NCI-H1105 treated with DMSO at 0.1 percent for 48 hours (cell line): ENCODE measurements at regions not wholly inside any gene's neighbourhood (a gene's known extent, or its start where the extent isn't known, plus 50 kb on each side); places are given as distances from the start of the nearest gene placed in this dataset.
"Not testable (repeated sequence)": the region's sequence is repeated elsewhere in the genome, so short reads cannot be mapped to it uniquely, and the experiment has no call there.

Experiments
- DNase-seq: peaks from one replicate; lab custom pipeline; 2025; lab: John Stamatoyannopoulos, UW

DNA sequence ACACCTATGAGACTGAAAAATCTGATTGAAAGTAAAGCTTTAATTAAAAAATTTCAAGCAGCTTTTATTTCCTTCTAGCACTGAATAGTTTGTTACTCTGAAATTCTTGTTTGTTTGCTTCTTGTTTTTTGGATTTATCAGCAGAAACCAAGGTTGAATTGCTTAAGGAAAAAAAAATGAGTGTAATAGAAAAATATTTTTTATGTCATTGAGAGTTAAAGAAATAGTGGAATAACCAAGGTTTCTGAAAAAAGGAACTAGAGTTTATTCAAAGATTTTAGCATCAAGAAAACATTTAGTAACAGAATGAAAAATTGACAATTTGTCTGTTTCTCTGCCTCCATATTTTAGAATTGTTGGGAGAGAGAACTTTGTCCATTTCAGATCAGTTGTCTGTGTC, 1852.2 kb downstream of the PCDH7 start:
- DNase-seq, result no peak

DNA sequence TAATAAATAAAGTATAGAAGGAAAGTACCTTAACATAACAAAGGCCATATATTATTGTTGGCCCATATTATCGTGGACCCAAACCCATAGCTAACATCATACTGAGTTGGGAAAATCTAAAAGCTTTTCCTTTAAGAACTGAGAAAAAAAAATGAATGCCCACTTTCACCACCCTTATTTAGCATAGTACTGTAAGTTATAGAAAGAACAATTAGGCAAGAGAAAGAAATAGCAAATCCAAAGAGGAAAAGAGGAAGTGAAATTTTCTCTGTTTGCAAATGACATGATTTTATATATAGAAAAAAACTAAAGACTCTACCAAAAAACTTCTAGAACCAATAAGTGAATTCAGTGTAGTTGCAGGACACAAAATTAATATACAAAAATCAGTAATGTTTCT, 1854.6 kb downstream of the PCDH7 start:
- DNase-seq, result no peak

DNA sequence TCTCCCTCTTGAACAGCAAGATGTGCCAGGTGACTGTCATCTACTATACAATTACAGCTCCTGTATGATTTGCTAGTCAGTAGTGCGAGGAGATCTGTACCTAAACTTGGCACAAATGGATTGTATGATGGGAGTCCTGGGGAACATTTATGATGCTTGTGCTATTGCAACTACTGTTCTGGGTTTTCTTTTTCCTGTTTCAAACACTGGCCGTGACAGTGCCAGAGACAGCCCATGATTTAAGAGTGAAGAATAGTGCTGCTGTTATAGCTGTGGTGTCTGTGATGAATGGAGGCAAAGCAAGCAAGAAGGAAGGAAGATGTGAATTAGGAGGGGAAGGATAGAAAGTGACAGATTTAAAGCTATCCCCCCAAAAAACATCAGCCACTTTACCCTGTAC, 1868.9 kb downstream of the PCDH7 start:
- no peak for DNase-seq

DNA sequence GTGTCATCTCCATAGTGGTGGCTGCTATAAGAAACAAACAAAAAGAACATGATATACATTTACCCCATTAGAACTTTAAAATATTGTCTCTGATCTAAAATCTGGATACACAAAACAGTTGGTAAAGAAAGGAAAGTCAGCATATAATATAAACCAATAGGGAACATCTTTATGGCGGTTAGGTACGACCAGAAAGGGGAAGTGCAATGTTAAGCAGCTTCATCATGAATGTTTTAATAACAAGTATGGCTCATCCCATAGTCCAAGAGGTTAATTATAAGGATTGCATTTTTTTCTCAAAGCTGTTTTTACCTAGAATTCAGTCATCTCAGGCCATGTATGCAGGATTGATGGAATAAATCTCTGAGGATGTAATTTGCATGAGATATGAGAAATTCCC, 1869.7 kb downstream of the PCDH7 start:
- DNase-seq, result no peak

DNA sequence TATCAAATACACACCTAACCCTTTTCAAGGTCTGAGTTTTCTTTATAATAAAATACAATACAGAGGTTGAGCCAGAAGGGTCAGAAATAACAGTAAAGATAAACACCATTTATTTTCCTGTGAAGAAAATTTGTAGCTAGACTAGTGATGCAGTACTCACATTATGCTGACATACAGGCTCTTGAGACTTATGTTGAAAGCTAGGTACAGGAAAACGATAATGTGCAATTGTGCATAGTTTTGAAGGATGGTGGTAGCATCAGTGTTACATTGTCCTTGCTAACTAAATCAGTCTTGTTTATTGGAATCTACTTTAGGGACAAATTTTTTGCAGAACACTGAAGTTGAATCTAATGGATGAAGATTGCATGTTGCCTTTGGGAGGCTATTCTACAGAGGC, 1877.2 kb downstream of the PCDH7 start:
- no peak for DNase-seq

DNA sequence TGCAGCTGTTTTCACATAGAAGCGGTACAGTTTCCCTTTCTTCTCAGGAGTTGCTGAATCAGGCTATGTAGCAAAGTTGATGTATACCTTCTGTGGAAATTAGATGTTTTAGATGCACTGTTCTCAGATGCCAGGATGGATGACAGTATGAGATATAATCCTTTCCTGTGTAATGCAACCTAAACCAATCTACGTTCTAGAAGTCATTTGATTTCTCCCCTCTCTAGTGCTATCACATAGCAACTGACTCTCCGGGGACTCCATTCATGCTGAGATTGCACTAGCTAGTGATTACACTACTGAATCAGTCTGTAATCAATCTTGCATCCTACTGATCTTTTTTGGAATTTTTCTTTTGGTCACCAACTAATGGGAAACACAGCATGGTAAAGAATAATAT, 1881.7 kb downstream of the PCDH7 start:
- no peak for DNase-seq

DNA sequence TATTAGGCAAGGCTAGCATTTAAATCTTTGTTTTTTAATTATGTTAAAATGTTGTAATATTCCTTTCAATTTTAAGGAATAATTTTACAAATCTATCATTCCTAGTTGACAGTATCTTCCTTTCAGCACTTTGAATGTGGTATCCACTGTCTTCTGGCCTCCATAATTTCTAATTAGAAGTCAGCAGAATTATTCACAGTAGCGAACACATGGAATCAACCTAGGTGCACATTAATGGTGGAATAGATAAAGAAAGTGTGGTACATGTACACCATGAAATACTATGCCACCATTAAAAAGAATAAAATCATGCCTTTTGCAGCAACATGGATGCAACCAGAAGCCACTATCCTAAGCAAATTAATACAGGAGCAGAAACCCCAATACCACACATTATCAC, 1887.8 kb downstream of the PCDH7 start:
- no peak for DNase-seq

DNA sequence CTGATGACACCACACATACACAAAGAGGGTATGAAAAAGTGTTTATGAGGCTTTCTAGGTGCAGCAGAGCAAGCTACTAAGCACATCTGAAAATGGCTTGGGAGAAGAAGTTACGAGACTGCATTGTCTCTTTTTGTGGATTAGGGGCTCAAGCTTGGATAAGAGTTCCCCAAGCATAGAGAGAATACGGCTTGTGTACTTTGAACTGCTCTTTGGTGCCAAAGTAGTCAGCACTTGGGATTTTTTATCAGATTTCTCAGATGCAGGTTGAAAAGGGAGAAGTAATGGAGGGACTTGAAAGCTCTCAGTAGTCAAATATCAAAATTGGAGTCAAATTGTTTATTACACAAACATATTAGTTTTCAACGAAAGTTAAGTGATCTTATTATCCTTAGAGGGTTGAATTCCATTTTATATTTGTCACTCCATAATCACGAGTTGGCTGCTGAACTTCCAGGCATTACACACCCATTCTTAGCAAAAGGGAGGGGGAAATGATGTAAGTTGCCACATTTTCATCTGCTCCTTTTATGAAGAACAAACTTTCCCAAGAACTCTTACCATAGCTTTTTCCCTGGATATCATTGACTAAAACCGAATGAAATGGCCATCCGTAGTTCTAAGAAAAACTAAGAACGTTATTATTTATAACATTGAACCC, 1904.9 kb downstream of the PCDH7 start:
- no peak for DNase-seq

DNA sequence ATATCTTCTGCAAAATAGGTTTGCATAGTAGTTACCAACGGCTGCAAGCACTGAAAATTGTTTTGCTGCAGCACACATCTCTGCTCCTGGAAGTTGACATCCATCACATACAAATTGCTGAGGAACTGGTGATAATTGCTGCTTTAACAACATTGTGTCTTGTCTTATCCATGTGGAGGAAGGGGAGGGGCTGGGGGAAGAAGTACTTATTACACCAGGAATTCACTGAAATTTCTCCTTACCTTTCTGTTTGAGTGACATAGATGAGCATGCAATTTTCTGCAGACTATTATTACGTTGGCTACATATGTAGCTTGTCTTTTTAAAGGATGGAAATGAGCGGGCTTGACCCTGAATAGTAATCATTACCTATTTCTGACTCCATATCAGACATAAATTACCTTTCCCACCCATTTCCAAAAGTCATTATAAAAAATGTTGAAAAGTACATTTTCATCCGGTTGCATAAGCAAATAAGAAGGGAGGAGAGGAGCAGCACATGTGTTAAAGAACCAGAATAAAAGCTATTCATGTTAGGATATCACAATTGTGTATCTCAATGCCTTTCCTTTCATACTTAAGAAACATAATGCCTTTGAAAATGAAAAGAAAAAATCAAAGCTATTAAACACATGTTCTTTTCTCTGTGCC, 1905.6 kb downstream of the PCDH7 start:
- DNase-seq, result no peak

DNA sequence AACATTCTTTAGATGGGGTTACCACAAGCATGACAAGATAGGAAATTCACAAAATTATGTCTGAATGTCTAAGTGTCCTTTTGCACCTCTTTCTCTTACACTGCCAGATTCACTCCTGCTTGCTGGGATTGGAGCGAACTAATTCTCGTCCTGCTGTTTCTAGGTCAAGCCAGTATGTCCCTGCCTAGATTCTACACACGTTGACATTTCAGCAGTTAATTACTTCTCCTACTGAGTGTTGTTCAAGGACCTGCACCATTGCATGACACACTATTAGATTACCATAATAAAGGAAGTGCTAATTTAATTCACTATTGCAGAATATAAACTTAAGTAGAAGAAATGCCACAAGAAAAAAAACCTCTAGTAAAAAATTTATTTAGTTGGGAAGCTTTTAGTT, 1911.7 kb downstream of the PCDH7 start:
- no peak for DNase-seq

DNA sequence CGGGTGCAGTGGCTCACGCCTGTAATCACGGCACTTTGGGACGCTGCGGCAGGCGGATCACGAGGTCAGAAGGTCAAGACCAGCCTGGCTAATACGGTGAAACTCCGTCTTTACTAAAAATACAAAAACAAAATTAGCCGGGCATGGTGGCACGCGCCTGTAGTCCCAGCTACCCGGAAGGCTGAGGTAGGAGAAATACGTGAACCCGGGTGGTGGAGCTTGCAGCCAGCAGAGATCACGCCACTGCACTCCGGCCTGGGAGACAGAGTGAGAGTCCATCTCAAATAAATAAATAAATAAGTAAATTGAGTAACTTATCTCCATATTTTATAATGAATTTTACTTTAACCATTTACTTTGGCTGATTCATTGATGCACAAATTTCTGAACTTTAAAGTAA, 1913.3 kb downstream of the PCDH7 start:
- no peak for DNase-seq

DNA sequence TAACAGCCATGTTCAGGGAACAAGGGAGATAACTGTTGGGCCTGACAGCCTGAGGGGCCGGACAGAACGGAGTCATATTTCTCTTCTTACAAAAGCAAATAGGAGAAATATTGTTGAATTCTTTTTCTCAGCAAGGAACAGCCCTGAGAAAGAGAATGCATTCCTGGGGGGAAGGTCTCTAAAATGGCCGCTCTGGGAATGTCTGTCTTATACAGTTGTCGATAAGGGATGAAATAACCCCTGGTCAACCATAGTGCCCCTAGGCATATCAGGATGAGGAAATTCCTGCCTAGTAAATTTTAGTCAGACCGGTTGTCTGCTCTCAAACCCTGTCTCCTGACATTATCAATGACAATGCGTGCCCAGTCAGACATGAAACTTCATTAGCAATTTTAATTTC, 1925.5 kb downstream of the PCDH7 start:
- DNase-seq, result no peak

DNA sequence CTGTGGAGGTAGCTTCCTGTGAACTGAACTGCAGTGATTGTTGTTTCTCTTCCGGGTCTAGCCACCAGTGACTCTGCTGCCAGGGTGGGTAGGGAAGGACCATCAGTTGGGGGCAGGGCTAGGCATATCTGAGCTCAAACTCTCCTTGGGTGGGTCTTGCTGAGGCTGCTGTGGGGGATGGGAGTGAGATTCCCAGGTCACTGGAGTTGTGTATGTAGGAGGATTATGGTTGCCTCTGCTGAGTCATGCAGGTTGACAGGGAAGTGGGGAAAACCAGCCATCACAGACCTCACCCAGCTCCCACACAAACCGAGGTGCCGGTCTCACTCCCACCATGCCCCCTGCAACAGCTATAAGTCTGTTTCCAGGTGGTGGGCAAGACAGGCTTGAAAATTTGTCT, 1937.8 kb downstream of the PCDH7 start:
- DNase-seq, result no peak

DNA sequence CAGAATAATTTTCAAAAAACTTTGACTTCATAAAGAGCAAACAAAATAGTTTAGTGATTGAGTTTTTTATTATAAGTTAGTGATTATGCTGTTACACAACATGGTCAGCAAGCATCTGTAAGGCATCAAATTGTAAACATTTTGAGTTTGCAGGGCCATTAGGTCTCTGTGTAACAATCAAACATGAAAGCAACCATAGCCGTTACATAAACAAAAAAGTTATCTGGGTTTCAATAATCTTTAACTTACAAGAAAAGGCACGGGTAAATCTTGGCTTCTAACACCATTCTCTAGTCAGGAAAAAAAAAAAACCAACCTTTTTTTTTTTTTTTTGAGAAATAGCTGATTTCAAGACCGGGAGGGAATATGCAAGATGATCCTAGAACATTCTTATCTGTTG, 1941.1 kb downstream of the PCDH7 start:
- DNase-seq, result no peak

DNA sequence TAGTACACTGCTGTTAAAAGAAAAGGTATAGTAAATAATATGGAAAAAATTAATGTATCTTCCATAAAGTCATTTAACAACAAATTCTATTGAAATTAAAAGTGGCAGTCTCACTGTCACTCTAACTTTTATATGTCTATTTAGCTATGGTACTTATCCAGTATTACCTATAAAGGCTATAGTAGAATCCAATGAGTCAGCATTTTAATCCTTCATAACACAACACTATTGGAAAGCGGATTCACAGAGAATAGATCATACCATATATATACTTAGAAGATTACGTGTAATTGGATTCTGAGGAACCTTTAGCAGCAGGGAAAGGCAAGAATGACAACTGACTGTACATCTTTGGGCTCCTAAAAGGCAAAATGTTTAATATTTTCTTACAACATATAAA, 1942.6 kb downstream of the PCDH7 start:
- DNase-seq, result no peak

DNA sequence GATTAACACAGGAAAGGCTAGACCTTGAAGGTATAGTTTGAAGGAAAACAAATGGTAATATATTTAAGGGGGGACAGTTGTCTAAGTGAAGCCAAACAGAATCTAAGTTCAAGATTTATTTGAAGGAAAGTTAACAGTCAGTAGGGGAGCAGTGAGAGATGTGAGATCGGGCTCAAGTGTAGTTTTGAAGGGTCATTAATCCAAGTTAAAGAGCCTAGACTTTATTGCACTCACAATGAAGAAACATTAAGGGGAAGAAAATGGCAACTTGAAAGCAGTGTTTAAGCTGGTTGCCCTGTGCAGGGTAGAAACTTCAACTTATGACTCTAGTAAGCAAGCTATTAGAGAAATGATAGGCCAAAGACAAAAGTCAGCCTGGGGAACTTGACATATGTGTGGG, 1952.2 kb downstream of the PCDH7 start:
- no peak for DNase-seq

DNA sequence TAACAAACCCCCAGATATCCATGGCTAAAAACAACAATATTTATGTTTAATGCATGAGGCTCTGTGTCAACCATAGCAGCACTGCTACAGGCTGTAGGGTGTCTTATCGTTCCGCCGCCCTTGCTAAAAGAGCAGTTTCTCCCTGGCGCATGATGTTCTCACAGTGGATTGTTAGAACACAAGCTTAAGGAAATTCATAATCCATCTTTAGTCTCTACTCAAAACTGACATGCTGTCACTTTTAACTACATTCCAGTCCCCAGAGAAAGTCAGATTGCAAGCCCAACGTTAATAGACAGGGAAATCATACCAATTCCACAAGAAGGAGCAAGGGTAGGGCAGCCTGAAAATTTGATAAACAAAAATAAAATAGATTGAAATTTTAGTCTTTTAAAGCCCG, 1960.8 kb downstream of the PCDH7 start:
- no peak for DNase-seq

DNA sequence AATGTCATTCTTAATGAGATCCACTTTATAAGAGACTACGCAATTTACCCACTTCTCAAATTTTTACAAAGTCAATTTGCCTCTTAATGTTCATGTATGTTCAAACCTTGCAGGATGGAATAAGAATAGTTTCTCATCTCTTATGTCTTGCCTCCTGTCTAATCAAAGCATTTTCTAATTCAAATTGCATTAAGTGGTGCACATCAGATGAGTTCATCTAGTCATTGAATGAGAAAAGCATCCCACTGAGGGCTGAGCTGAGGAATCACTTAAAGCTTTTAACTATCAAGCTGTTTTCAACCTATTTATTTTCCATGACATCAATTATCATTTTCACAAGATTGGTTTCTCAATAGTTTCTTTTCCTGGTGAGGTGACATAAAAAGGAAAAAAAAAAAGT, 1964.0 kb downstream of the PCDH7 start:
- DNase-seq, result no peak

DNA sequence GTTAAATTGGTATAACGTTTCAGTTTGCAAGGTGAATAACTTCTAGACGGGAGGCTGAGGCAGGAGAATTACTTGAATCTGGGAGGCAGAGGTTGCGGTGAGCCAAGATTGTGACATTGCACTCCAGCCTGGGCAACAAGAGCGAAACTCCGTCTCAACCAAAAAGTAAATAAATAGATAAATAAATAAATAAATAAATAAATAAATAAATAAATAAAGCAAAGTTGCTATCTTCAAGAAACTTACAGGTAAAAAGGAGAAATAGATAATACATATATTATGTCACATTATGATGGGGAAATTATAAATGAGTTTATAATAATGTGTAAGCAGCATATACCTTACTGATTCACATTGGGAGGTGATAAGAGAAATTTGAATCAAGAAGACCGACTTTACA, 1966.0 kb downstream of the PCDH7 start:
- no peak for DNase-seq

DNA sequence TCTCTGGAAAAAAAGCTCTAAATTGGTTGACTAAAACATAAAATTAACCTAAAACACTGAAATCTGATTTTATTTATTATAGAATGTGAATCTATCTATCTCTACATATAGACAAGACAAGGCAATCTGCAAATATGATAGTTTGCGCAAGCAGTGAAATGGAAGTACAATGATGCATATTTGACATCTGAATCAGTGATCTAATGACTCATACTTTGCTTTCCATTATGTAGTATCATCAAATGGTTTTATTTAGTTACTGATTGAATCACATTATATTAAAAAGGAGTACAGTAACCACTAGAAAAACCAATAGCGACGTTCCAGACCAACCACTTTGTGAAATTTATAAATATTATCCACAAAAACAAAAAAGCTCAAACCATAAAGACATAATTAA, 1969.3 kb downstream of the PCDH7 start:
- DNase-seq, result no peak

DNA sequence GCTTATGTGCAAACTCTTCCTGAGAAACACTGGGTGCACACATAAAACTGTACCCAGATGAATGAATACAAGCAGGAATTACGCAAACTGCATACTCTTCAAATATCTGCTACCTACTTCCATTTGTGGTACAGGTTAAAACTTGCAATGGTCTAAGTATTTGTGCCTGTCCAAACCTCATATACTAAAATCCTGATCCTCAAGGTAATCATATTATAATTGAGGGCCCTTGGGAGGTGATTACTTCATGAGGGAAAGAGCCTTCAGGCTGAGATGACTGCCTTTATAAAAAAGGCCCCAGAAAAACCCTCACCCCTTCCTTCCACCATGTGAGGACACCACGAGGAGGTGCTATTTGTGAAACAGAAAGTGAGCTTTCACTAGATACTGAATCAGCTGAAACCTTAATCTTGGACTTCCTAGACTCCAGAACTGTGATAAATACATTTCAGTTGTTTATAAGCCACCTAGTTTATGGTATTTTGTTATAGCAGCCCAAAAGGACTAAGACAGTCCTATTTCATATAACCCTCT, 1977.2 kb downstream of the PCDH7 start:
- no peak for DNase-seq

DNA sequence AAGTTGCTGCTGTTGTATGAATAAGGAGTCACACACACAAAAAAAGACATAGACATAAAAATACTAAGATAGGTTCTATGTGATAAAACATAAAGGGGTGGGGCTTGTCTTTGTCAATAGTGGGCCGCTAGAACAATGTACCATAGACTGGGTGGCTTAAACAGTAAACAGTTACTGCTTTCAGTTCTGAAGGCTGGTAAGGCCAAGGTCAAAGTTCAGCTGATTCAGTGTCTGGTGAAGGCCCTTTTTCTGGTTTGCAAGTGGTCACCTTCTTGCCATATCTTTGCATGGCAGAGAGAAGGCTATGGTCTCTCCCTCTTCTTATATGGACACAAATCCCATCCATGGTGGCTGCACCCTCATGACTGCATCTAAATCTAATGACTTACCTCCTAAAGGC, 1980.7 kb downstream of the PCDH7 start:
- DNase-seq, result no peak

DNA sequence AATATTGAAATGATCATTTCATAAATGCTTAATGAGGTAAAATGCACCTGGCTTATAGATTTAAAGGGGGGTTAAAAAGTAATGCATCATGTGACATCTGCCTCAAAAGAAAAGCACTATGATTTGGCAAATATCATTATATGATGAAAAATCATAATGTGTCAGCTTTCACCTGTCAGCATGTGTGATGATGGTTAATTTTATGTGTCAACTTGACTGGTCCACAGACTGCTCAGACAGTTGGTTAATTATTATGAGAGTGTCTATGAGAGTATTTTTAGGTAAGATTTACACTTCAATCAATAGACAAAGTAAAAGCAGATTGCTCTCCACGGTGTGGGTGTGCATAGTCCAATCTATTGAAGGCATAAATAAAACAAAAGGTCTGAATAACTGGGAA, 1986.7 kb downstream of the PCDH7 start:
- DNase-seq, result no peak

DNA sequence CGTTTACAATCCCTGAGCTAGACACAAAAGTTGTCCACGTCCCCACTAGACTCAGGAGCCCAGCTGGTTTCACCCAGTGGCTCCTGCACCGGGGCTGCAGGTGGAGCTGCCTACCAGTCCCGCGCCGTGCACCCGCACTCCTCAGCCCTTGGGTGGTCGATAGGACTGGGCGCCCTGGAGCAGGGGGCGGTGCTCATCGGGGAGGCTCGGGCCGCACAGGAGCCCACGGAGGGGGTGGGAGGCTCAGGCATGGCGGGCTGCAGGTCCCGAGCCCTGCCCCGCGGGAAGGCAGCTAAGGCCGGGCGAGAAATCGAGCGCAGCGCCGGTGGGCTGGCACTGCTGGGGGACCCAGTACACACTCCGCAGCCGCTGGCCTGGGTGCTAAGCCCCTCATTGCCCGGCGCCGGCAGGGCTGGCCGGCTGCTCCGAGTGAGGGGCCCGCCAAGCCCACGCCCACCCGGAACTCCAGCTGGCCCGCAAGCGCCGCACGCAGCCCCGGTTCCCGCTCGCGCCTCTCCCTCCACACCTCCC, 1996.0 kb downstream of the PCDH7 start:
- not testable (repeated sequence) for DNase-seq
